DND-41 (cell line): ENCODE measurements at regions not wholly inside any gene's neighbourhood (a gene's known extent, or its start where the extent isn't known, plus 50 kb on each side); places are given as distances from the start of the nearest gene placed in this dataset.

Source experiments
- ATAC-seq: fragments of 200-7000 bp; cut with Tn5 transposase; 3 replicates; pipeline ENCODE4 v1.9.1; 2021; ENCODE audit warnings: low read depth; ENCODE audit not compliant: insufficient read depth
- DNase-seq: peaks from one replicate; pipeline ENCODE4 v3.0.0-alpha.2; 2020
- H2AFZ ChIP-seq: 2 replicates; pipeline ENCODE4 v1.6.0; 2012; ENCODE audit warnings: low read depth, low read length
- H3K27ac ChIP-seq: 2 replicates; pipeline ENCODE4 v1.5.1; 2012; ENCODE audit warnings: low read length, inconsistent platforms
- H3K27me3 ChIP-seq: fragments of 200-600 bp; sonication (generic); 2 replicates; pipeline ENCODE4 v1.6.0; 2012; ENCODE audit warnings: low read length, mild to moderate bottlenecking, inconsistent platforms; ENCODE audit not compliant: insufficient read depth, poor library complexity
- H3K36me3 ChIP-seq: 2 replicates; pipeline ENCODE4 v1.5.1; 2012; ENCODE audit warnings: low read length, inconsistent platforms; ENCODE audit not compliant: insufficient read depth
- H3K4me1 ChIP-seq: 2 replicates; pipeline ENCODE4 v1.5.1; 2012; ENCODE audit warnings: mild to moderate bottlenecking, low read length; ENCODE audit not compliant: insufficient read depth
- H3K4me2 ChIP-seq: 2 replicates; pipeline ENCODE4 v1.6.0; 2012; ENCODE audit warnings: mild to moderate bottlenecking, moderate library complexity, low read length, inconsistent platforms; ENCODE audit not compliant: insufficient read depth
- H3K4me3 ChIP-seq, 2 experiments: fragments of 200-600 bp in 1 of 2; shearing (Covaris generic) in 1 of 2; 2 replicates each; pipeline ENCODE4 v1.5.1; 2012 to 2016; ENCODE audit warnings: inconsistent platforms in 2 of 2, low read length in 2 of 2, mild to moderate bottlenecking in 2 of 2, low read depth in 1 of 2, moderate library complexity in 1 of 2
- H3K79me2 ChIP-seq: 2 replicates; pipeline ENCODE4 v1.6.0; 2012; ENCODE audit warnings: low read length, inconsistent platforms; ENCODE audit not compliant: insufficient read depth
- H3K9ac ChIP-seq: 2 replicates; pipeline ENCODE4 v1.6.0; 2012; ENCODE audit warnings: low read depth, mild to moderate bottlenecking, inconsistent platforms, low read length, moderate library complexity
- H3K9me3 ChIP-seq: 2 replicates; pipeline ENCODE4 v1.5.1; 2012; ENCODE audit warnings: low read length, moderate library complexity, mild to moderate bottlenecking, inconsistent platforms; ENCODE audit not compliant: insufficient read depth, severe bottlenecking
- H4K20me1 ChIP-seq: 2 replicates; pipeline ENCODE4 v1.6.0; 2012; ENCODE audit warnings: low read length; ENCODE audit not compliant: insufficient read depth
- EZH2 ChIP-seq: IDR thresholded peaks from 3 replicates; pipeline ENCODE4 v1.6.1; 2012; ENCODE audit warnings: borderline replicate concordance, low read depth, mild to moderate bottlenecking, moderate library complexity, low read length, inconsistent platforms; ENCODE audit not compliant: severe bottlenecking
- TF ChIP-seq, protein P1 (sequence below): IDR thresholded peaks from 2 replicates; pipeline ENCODE4 v1.5.1; 2012; ENCODE audit warnings: borderline replicate concordance, low read length, moderate library complexity, mild to moderate bottlenecking; ENCODE audit not compliant: poor library complexity, severe bottlenecking; ENCODE audit errors: extremely low read depth

- 0 out of 2 replicates have a peak overlapping the region, but pooled peaks have one; percentile 5 for H2AFZ ChIP-seq
These were observed 88.4 kb upstream of the IRS2 start for GRCh38 chr13:109874484-109875454.

DNA sequence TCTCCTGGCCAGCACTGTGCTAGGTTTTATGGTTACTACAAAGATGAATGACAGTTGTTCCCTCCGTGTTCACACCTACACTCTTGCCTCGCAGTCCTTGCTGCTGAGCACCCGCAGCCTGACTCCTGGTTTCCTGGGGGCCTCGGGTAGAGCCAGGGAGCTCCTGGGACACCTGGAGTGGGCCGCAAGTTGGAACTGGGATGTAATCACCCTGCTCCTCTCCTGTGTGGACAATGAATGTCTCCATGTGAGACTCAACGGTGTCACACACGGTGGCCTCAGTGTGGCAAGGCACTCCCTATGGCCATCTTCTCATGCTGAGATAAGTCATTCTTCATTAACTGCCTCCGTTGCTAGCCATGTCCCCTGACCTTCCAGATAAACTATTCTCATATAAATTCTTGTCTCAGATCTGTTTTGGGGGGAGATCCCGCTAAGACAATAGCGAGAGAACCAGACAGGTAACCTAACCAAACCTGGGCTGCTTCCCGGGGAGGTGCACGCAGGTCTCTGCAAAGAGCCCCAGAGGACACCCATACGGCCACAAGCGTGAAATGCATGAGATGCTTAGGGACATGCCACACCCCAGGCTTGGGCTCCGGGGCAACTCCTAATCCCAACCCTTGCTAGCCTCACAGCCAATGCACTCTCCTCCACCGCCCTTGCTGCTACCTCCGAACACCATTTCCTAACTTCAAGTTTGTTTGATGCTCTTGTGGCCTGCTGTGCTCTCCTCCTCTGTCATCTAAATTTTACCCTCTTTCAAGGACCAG is 87.2 kb upstream of the IRS2 start:
- Histone ChIP-seq H3K79me2 (no peaks in the 10 kb centered on the region), H2AFZ (no peak overlapping the region), H3K4me1 (peaks cover 41% of the 10 kb centered on the region), H3K36me3 (no peaks in the 10 kb centered on the region), H3K4me2 (no peak overlapping the region), H3K9me3 (no peaks in the 10 kb centered on the region), H3K4me3 (no peak overlapping the region), H3K27me3 (no peaks in the 10 kb centered on the region), H4K20me1 (no peaks in the 10 kb centered on the region), H3K9ac (no peak overlapping the region), H3K27ac (peak overlapping the region; percentile 8; the same call in 1 of the 2 replicates)
- ATAC-seq = no peak
- DNase-seq = no peak
- no peak for TF ChIP-seq EZH2
- TF ChIP-seq, protein P1, sequence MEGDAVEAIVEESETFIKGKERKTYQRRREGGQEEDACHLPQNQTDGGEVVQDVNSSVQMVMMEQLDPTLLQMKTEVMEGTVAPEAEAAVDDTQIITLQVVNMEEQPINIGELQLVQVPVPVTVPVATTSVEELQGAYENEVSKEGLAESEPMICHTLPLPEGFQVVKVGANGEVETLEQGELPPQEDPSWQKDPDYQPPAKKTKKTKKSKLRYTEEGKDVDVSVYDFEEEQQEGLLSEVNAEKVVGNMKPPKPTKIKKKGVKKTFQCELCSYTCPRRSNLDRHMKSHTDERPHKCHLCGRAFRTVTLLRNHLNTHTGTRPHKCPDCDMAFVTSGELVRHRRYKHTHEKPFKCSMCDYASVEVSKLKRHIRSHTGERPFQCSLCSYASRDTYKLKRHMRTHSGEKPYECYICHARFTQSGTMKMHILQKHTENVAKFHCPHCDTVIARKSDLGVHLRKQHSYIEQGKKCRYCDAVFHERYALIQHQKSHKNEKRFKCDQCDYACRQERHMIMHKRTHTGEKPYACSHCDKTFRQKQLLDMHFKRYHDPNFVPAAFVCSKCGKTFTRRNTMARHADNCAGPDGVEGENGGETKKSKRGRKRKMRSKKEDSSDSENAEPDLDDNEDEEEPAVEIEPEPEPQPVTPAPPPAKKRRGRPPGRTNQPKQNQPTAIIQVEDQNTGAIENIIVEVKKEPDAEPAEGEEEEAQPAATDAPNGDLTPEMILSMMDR = no peak

More at GRCh38 chr13:109874484-109875454, 88.4 kb upstream of the IRS2 start:
- H4K20me1 ChIP-seq = no peaks in the 10 kb centered on the region
- no peaks in the 10 kb centered on the region for H3K79me2 ChIP-seq
- H3K27ac ChIP-seq = peak overlapping the region; percentile 55
- H3K9me3 ChIP-seq = no peaks in the 10 kb centered on the region
- H3K4me2 ChIP-seq = no peak overlapping the region
- no peak overlapping the region for H3K9ac ChIP-seq
- H3K4me1 ChIP-seq = peaks cover 37% of the 10 kb centered on the region
- peak; percentile 64 for ATAC-seq
- TF ChIP-seq EZH2 = no peak
- TF ChIP-seq, protein P1 = no peak
- no peak for DNase-seq
- H3K27me3 ChIP-seq = no peaks in the 10 kb centered on the region
- no peaks in the 10 kb centered on the region for H3K36me3 ChIP-seq
- no peak overlapping the region for H3K4me3 ChIP-seq

GRCh38 chr13:109872864-109873263 is 86.5 kb upstream of the IRS2 start:
- Histone ChIP-seq H2AFZ (no peak overlapping the region), H3K79me2 (no peaks in the 10 kb centered on the region), H3K4me2 (no peak overlapping the region), H3K9me3 (no peaks in the 10 kb centered on the region), H4K20me1 (no peaks in the 10 kb centered on the region), H3K27me3 (no peaks in the 10 kb centered on the region), H3K36me3 (no peaks in the 10 kb centered on the region), H3K4me3 (no peak overlapping the region), H3K4me1 (peaks cover 41% of the 10 kb centered on the region), H3K9ac (no peak overlapping the region), H3K27ac (no peak overlapping the region)
- ATAC-seq = no peak
- DNase-seq = no peak
- TF ChIP-seq EZH2 = no peak
- TF ChIP-seq, protein P1 = no peak
